ENCODE measurements at regions not wholly inside any gene's neighbourhood (a gene's known extent, or its start where the extent isn't known, plus 50 kb on each side); places are given as distances from the start of the nearest gene placed in this dataset.

DNA sequence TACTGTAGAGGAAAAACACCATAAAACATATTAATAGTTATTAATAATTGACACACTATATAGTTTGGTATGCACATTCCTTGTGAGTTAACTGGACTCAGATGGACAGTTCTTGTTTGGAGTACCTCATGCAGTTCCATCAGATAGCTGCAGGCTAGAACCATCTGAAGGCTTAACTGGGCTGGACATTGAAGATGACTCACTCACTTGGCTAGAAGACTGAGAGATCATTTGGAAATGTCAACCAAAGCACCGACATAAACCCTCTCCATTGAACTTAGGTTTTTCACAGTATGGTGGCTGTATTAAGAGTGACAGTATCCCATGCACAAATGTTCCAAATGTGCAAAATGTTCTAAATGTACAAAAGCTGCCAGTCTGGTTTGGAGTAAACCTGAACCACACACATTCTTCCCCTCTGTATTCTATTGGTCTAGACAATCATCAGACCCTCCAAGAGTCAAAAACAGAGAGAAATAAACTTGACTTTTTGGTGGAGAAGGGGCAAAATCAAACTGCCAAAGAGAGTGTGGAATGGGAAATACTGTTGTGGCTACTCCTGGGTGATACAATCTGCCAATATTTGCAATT, 708.4 kb downstream of the KCNT2 start (continued):
- TF ChIP-seq FOXM1 (IDR thresholded peaks at IDR 0.05; ENCODE audit: low read depth) (no peak), FOXM1 (CRISPR knock-in tag; IDR thresholded peaks at IDR 0.05; ENCODE audit: low read depth) (no peak), ZNF324 (CRISPR knock-in tag; IDR thresholded peaks at IDR 0.05) (no peak), ASH1L (IDR thresholded peaks at IDR 0.05; ENCODE audit: borderline replicate concordance, low read depth, partially characterized antibody) (no peak), FOXA3 (CRISPR knock-in tag; conservative IDR thresholded peaks at IDR 0.05 in 1 of 2, IDR thresholded peaks at IDR 0.05 in 1 of 2) (no peak), JUNB (CRISPR knock-in tag; conservative IDR thresholded peaks at IDR 0.05) (peak; percentile 70; the same call in 1 of the 2 replicates)
- TF ChIP-seq, protein P1, sequence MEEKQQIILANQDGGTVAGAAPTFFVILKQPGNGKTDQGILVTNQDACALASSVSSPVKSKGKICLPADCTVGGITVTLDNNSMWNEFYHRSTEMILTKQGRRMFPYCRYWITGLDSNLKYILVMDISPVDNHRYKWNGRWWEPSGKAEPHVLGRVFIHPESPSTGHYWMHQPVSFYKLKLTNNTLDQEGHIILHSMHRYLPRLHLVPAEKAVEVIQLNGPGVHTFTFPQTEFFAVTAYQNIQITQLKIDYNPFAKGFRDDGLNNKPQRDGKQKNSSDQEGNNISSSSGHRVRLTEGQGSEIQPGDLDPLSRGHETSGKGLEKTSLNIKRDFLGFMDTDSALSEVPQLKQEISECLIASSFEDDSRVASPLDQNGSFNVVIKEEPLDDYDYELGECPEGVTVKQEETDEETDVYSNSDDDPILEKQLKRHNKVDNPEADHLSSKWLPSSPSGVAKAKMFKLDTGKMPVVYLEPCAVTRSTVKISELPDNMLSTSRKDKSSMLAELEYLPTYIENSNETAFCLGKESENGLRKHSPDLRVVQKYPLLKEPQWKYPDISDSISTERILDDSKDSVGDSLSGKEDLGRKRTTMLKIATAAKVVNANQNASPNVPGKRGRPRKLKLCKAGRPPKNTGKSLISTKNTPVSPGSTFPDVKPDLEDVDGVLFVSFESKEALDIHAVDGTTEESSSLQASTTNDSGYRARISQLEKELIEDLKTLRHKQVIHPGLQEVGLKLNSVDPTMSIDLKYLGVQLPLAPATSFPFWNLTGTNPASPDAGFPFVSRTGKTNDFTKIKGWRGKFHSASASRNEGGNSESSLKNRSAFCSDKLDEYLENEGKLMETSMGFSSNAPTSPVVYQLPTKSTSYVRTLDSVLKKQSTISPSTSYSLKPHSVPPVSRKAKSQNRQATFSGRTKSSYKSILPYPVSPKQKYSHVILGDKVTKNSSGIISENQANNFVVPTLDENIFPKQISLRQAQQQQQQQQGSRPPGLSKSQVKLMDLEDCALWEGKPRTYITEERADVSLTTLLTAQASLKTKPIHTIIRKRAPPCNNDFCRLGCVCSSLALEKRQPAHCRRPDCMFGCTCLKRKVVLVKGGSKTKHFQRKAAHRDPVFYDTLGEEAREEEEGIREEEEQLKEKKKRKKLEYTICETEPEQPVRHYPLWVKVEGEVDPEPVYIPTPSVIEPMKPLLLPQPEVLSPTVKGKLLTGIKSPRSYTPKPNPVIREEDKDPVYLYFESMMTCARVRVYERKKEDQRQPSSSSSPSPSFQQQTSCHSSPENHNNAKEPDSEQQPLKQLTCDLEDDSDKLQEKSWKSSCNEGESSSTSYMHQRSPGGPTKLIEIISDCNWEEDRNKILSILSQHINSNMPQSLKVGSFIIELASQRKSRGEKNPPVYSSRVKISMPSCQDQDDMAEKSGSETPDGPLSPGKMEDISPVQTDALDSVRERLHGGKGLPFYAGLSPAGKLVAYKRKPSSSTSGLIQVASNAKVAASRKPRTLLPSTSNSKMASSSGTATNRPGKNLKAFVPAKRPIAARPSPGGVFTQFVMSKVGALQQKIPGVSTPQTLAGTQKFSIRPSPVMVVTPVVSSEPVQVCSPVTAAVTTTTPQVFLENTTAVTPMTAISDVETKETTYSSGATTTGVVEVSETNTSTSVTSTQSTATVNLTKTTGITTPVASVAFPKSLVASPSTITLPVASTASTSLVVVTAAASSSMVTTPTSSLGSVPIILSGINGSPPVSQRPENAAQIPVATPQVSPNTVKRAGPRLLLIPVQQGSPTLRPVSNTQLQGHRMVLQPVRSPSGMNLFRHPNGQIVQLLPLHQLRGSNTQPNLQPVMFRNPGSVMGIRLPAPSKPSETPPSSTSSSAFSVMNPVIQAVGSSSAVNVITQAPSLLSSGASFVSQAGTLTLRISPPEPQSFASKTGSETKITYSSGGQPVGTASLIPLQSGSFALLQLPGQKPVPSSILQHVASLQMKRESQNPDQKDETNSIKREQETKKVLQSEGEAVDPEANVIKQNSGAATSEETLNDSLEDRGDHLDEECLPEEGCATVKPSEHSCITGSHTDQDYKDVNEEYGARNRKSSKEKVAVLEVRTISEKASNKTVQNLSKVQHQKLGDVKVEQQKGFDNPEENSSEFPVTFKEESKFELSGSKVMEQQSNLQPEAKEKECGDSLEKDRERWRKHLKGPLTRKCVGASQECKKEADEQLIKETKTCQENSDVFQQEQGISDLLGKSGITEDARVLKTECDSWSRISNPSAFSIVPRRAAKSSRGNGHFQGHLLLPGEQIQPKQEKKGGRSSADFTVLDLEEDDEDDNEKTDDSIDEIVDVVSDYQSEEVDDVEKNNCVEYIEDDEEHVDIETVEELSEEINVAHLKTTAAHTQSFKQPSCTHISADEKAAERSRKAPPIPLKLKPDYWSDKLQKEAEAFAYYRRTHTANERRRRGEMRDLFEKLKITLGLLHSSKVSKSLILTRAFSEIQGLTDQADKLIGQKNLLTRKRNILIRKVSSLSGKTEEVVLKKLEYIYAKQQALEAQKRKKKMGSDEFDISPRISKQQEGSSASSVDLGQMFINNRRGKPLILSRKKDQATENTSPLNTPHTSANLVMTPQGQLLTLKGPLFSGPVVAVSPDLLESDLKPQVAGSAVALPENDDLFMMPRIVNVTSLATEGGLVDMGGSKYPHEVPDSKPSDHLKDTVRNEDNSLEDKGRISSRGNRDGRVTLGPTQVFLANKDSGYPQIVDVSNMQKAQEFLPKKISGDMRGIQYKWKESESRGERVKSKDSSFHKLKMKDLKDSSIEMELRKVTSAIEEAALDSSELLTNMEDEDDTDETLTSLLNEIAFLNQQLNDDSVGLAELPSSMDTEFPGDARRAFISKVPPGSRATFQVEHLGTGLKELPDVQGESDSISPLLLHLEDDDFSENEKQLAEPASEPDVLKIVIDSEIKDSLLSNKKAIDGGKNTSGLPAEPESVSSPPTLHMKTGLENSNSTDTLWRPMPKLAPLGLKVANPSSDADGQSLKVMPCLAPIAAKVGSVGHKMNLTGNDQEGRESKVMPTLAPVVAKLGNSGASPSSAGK (IDR thresholded peaks at IDR 0.05), result peak; percentile 33; the same call in 1 of the 2 replicates
- TF ChIP-seq, protein P2, sequence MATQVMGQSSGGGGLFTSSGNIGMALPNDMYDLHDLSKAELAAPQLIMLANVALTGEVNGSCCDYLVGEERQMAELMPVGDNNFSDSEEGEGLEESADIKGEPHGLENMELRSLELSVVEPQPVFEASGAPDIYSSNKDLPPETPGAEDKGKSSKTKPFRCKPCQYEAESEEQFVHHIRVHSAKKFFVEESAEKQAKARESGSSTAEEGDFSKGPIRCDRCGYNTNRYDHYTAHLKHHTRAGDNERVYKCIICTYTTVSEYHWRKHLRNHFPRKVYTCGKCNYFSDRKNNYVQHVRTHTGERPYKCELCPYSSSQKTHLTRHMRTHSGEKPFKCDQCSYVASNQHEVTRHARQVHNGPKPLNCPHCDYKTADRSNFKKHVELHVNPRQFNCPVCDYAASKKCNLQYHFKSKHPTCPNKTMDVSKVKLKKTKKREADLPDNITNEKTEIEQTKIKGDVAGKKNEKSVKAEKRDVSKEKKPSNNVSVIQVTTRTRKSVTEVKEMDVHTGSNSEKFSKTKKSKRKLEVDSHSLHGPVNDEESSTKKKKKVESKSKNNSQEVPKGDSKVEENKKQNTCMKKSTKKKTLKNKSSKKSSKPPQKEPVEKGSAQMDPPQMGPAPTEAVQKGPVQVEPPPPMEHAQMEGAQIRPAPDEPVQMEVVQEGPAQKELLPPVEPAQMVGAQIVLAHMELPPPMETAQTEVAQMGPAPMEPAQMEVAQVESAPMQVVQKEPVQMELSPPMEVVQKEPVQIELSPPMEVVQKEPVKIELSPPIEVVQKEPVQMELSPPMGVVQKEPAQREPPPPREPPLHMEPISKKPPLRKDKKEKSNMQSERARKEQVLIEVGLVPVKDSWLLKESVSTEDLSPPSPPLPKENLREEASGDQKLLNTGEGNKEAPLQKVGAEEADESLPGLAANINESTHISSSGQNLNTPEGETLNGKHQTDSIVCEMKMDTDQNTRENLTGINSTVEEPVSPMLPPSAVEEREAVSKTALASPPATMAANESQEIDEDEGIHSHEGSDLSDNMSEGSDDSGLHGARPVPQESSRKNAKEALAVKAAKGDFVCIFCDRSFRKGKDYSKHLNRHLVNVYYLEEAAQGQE (IDR thresholded peaks at IDR 0.05; ENCODE audit: borderline replicate concordance), result peak; percentile 34; the same call in 1 of the 2 replicates
- TF ChIP-seq, protein P2 (CRISPR knock-in tag; IDR thresholded peaks at IDR 0.05; ENCODE audit: low read depth), result no peak

Data from K562 (cell line).